OCI-LY7 (cell line): ENCODE measurements at regions not wholly inside any gene's neighbourhood (a gene's known extent, or its start where the extent isn't known, plus 50 kb on each side); places are given as distances from the start of the nearest gene placed in this dataset.

Experiments used
- EZH2phosphoT487 ChIP-seq: fragments of 200-600 bp; sonication (generic); IDR thresholded peaks from 2 replicates; pipeline ENCODE4 v1.6.1; 2018; ENCODE audit warnings: low read depth, borderline replicate concordance, mild to moderate bottlenecking, mixed run types, antibody characterized with exemption, low read length, moderate library complexity, mixed read lengths
- TF ChIP-seq, protein P1 (sequence below): fragments of 200-600 bp; sonication (generic); conservative IDR thresholded peaks from 2 replicates; pipeline ENCODE4 v1.5.1; 2014; ENCODE audit warnings: mild to moderate bottlenecking, antibody characterized with exemption, low read length, moderate library complexity, mixed read lengths

DNA sequence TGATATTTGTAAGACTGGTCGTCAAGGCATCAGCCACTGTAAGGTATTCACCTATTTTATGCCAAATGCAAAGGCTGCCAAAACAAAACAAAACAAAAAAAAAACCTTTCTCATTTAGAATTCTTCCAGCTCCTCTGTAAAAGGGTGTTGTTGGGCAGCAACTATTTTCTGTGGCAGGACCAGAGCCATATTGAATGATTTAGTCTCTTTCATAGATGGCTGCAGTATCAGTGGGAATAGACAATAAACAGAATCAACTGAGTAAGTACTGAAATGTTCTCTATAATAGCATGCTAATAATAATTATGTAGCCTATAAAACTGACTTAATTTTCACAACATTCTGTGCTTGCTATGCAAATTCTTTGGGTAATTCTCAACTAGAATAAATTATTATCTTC, 389.7 kb upstream of the PABPC4L start:
- TF ChIP-seq, protein P1, sequence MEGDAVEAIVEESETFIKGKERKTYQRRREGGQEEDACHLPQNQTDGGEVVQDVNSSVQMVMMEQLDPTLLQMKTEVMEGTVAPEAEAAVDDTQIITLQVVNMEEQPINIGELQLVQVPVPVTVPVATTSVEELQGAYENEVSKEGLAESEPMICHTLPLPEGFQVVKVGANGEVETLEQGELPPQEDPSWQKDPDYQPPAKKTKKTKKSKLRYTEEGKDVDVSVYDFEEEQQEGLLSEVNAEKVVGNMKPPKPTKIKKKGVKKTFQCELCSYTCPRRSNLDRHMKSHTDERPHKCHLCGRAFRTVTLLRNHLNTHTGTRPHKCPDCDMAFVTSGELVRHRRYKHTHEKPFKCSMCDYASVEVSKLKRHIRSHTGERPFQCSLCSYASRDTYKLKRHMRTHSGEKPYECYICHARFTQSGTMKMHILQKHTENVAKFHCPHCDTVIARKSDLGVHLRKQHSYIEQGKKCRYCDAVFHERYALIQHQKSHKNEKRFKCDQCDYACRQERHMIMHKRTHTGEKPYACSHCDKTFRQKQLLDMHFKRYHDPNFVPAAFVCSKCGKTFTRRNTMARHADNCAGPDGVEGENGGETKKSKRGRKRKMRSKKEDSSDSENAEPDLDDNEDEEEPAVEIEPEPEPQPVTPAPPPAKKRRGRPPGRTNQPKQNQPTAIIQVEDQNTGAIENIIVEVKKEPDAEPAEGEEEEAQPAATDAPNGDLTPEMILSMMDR: no peak
- no peak for TF ChIP-seq EZH2phosphoT487
